GM12878 (cell line): ENCODE measurements at regions not wholly inside any gene's neighbourhood (a gene's known extent, or its start where the extent isn't known, plus 50 kb on each side); places are given as distances from the start of the nearest gene placed in this dataset.

ENCODE experiments used
- ATAC-seq: fragments of 200-7000 bp; cut with Tn5 transposase; 3 replicates; pipeline ENCODE4 v1.9.1; 2020; ENCODE audit warnings: mild to moderate bottlenecking, moderate library complexity
- BruUV-seq: library from RNA; stranded (reverse); fragments of 400-500 nt; replicated peaks from 2 replicates; lab custom pipeline; 2021; lab: Mats Ljungman, UMichigan
- CTCF ChIA-PET: fragments of 300-600 bp; sonication (Branson Sonifier 250); formaldehyde crosslinking; extraction: SDS; loops from one replicate; lab custom pipeline; 2021; ENCODE audit warnings: inconsistent platforms; lab: Yijun Ruan, JAX
- POLR2A ChIA-PET: fragments of 350-600 bp; formaldehyde crosslinking; extraction: SDS; loops from one replicate; lab custom pipeline; 2021; ENCODE audit warnings: inconsistent platforms; lab: Charles Lee
- RAD21 ChIA-PET: fragments of 300-600 bp; sonication (Branson Sonifier 250); formaldehyde crosslinking; loops from one replicate; lab custom pipeline; 2023; ENCODE audit warnings: antibody characterized with exemption; ENCODE audit not compliant: unreplicated experiment; lab: Charles Lee
- SMC1A ChIA-PET: fragments of 300-600 bp; sonication (Branson Sonifier 250); formaldehyde crosslinking; loops from one replicate; lab custom pipeline; 2023; ENCODE audit not compliant: unreplicated experiment, uncharacterized antibody; lab: Charles Lee
- DNase-seq: peaks from one replicate; pipeline ENCODE4 v3.0.0-alpha.2; 2011; ENCODE audit warnings: low read depth, low spot score
- FAIRE-seq: peaks from 3 replicates; lab custom pipeline; 2011; peaks lifted over from hg19 to GRCh38; lab: Jason Lieb, UNC
- H2AFZ ChIP-seq: 2 replicates; pipeline ENCODE4 v1.6.0; 2011; ENCODE audit warnings: low read depth, low read length, control low read depth; ENCODE audit not compliant: control insufficient read depth
- H3K27ac ChIP-seq: 2 replicates; pipeline ENCODE4 v1.5.1; 2011; ENCODE audit warnings: control low read depth; ENCODE audit not compliant: control insufficient read depth, insufficient read depth
- H3K27me3 ChIP-seq, 2 experiments: replicated peaks in 1 of 2; 2 replicates each; pipeline versions ENCODE4 v1.6.0 to v1.6.1; 2011; ENCODE audit warnings: low read length in 1 of 2; ENCODE audit not compliant: control insufficient read depth in 2 of 2, insufficient read depth in 2 of 2
- H3K36me3 ChIP-seq, 2 experiments: 2 replicates each; pipeline ENCODE4 v1.5.1; 2011; ENCODE audit warnings: low read length in 1 of 2; ENCODE audit not compliant: control insufficient read depth in 2 of 2, insufficient read depth in 2 of 2
- H3K4me1 ChIP-seq: 2 replicates; pipeline ENCODE4 v1.6.1; 2011; ENCODE audit warnings: mild to moderate bottlenecking, low read length, moderate library complexity, mixed read lengths; ENCODE audit not compliant: control insufficient read depth, insufficient read depth
- H3K4me2 ChIP-seq: 2 replicates; pipeline ENCODE4 v1.6.0; 2011; ENCODE audit warnings: control low read depth; ENCODE audit not compliant: control insufficient read depth, insufficient read depth
- H3K4me3 ChIP-seq: fragments of 200-600 bp; sonication (generic); 2 replicates; pipeline ENCODE4 v1.5.1; 2016
- H3K79me2 ChIP-seq: 2 replicates; pipeline ENCODE4 v1.6.0; 2011; ENCODE audit warnings: low read length; ENCODE audit not compliant: control insufficient read depth, insufficient read depth
- H3K9ac ChIP-seq: 2 replicates; pipeline ENCODE4 v1.8.0; 2011; ENCODE audit warnings: low read length, control low read depth, mixed read lengths; ENCODE audit not compliant: control insufficient read depth, insufficient read depth
- H3K9me3 ChIP-seq: replicated peaks from 3 replicates; pipeline ENCODE4 v1.5.1; 2011; ENCODE audit warnings: mild to moderate bottlenecking, low read length; ENCODE audit not compliant: control insufficient read depth, insufficient read depth
- H4K20me1 ChIP-seq: 2 replicates; pipeline ENCODE4 v1.6.0; 2011; ENCODE audit not compliant: control insufficient read depth, insufficient read depth
- KLF5 ChIP-seq: fragments of 450-650 bp; IDR thresholded peaks from 2 replicates; pipeline ENCODE4 v1.6.1; 2014; ENCODE audit warnings: mild to moderate bottlenecking; ENCODE audit not compliant: partially characterized antibody
- NR2C1 ChIP-seq: fragments of 450-650 bp; IDR thresholded peaks from 2 replicates; pipeline ENCODE4 v1.6.1; 2017; ENCODE audit warnings: antibody characterized with exemption, mild to moderate bottlenecking, moderate library complexity
- POLR2AphosphoS2 ChIP-seq: IDR thresholded peaks from 2 replicates; pipeline ENCODE4 v1.6.1; 2011; ENCODE audit warnings: low read depth, mild to moderate bottlenecking, low read length, improper control_type of control experiment, moderate library complexity
- RCOR1 ChIP-seq: conservative IDR thresholded peaks from 2 replicates; pipeline ENCODE4 v1.6.1; 2012; ENCODE audit warnings: low read depth, low read length, improper control_type of control experiment
- SPI1 ChIP-seq: IDR thresholded peaks from 2 replicates; pipeline ENCODE4 v1.6.1; 2011; ENCODE audit warnings: low read depth, mild to moderate bottlenecking, low read length, moderate library complexity, borderline replicate concordance; ENCODE audit not compliant: insufficient read depth
- TCF3 ChIP-seq: IDR thresholded peaks from 2 replicates; pipeline ENCODE4 v1.6.1; 2012; ENCODE audit warnings: low read depth, mild to moderate bottlenecking, low read length, borderline replicate concordance; ENCODE audit not compliant: insufficient read depth
- WRNIP1 ChIP-seq: IDR thresholded peaks from 2 replicates; pipeline ENCODE4 v1.6.1; 2011; ENCODE audit warnings: low read depth, low read length, improper control_type of control experiment, borderline replicate concordance
- ZNF687 ChIP-seq: fragments of 450-650 bp; IDR thresholded peaks from 2 replicates; pipeline ENCODE4 v1.6.1; 2017; ENCODE audit warnings: mild to moderate bottlenecking, moderate library complexity
- WGBS: methylation state at CpG from one replicate; pipeline ENCODE4 v1.1.6; 2016; ENCODE audit warnings: low lambda C conversion rate; ENCODE audit not compliant: insufficient replicate concordance, insufficient coverage; ENCODE audit errors: missing lambda C conversion rate; 5-methylcytosine and 5-hydroxymethylcytosine counted together
- in situ Hi-C: fragments of 300-500 bp; cut with MboI; formaldehyde crosslinking; loops from 9 replicates; pipeline ENCODE4 v1.14.3; 2018; ENCODE audit warnings: mixed read lengths
- intact Hi-C: fragments of 100-400 bp; cut with micrococcal nuclease; formaldehyde crosslinking; loops from one replicate; pipeline ENCODE4 v1.14.2; 2022; ENCODE audit not compliant: unreplicated experiment

- TF ChIP-seq ZNF687 (no peak), SPI1 (no peak), NR2C1 (no peak), POLR2AphosphoS2 (no peak), KLF5 (no peak), RCOR1 (no peak), WRNIP1 (no peak)
Measured at GRCh38 chr18:78363556-78364387, 615.8 kb upstream of the SALL3 start (continued).

GRCh38 chr18:78364388-78364960 is 615.1 kb upstream of the SALL3 start:
- SMC1A ChIA-PET = no interaction called here
- TF ChIP-seq TCF3 = no peak
- TF ChIP-seq, all 136 proteins: peak for 0
- POLR2A ChIA-PET = no interaction called here

More at GRCh38 chr18:78364388-78364960, 615.1 kb upstream of the SALL3 start:
- BruUV-seq = no TSS peak
- no peak for DNase-seq
- H2AFZ ChIP-seq = no peak overlapping the region
- in situ Hi-C loops = no loop called here
- no peak overlapping the region for H3K4me2 ChIP-seq
- ATAC-seq = no peak
- no peaks in the 10 kb centered on the region for H3K27me3 ChIP-seq
- no peaks in the 10 kb centered on the region for H4K20me1 ChIP-seq
- no peak overlapping the region for H3K4me3 ChIP-seq
- ChIA-PET RAD21 (no interaction called here), CTCF (no interaction called here)
- 44% methylated on average over 13 of the region's 13 CpGs for WGBS
- FAIRE-seq = no peak
- no peaks in the 10 kb centered on the region for H3K4me1 ChIP-seq
- no peaks in the 10 kb centered on the region for H3K79me2 ChIP-seq
- no peaks in the 10 kb centered on the region; the same call in 2 of the 3 replicates for H3K9me3 ChIP-seq
- intact Hi-C loops = no loop called here
- no peak overlapping the region for H3K27ac ChIP-seq
- no peak overlapping the region for H3K9ac ChIP-seq
- H3K36me3 ChIP-seq = no peaks in the 10 kb centered on the region
